ENCODE measurements at regions not wholly inside any gene's neighbourhood (a gene's known extent, or its start where the extent isn't known, plus 50 kb on each side); places are given as distances from the start of the nearest gene placed in this dataset.

GRCh38 chr2:163541943-163542342 lies 193.9 kb downstream of the FIGN start:
- intact Hi-C loops (cut with DNase I; ENCODE audit: low total_unique reads), result no loop called here
- no peaks in the 10 kb centered on the region for H3K9me3 ChIP-seq
- H3K4me1 ChIP-seq, result no peaks in the 10 kb centered on the region
- no peak for DNase-seq
- no peak for ATAC-seq
- H3K4me3 ChIP-seq, result no peak overlapping the region
- in situ Hi-C loops (cut with MboI; ENCODE audit: low sequenced_read_pairs in 4 of 4), result no loop called here
- no peak overlapping the region for H3K27ac ChIP-seq
- no peaks in the 10 kb centered on the region for H3K27me3 ChIP-seq
- TF ChIP-seq CTCF (IDR thresholded peaks at IDR 0.05 in 4 of 5, conservative IDR thresholded peaks at IDR 0.05 in 1 of 5), result no peak
- no peak for TF ChIP-seq POLR2A (IDR thresholded peaks at IDR 0.05)
- H3K36me3 ChIP-seq, result no peaks in the 10 kb centered on the region

- ATAC-seq (no peak), DNase-seq (no peak)
- in situ Hi-C loops (cut with MboI; ENCODE audit: low sequenced_read_pairs in 4 of 4), result no loop called here
- H3K27ac ChIP-seq, result no peak overlapping the region
- H3K36me3 ChIP-seq, result no peaks in the 10 kb centered on the region
- no peak for TF ChIP-seq POLR2A (IDR thresholded peaks at IDR 0.05)
- no peak for TF ChIP-seq CTCF (IDR thresholded peaks at IDR 0.05 in 4 of 5, conservative IDR thresholded peaks at IDR 0.05 in 1 of 5)
- no peak overlapping the region for H3K4me3 ChIP-seq
- no peaks in the 10 kb centered on the region for H3K4me1 ChIP-seq
- H3K27me3 ChIP-seq, result no peaks in the 10 kb centered on the region
- H3K9me3 ChIP-seq, result no peaks in the 10 kb centered on the region
- intact Hi-C loops (cut with DNase I; ENCODE audit: low total_unique reads), result no loop called here
Observed at GRCh38 chr2:163541495-163541894, 194.3 kb downstream of the FIGN start.

GRCh38 chr2:163528640-163529217 lies 207.1 kb downstream of the FIGN start:
- Histone ChIP-seq H3K27me3 (no peaks in the 10 kb centered on the region), H3K4me3 (no peak overlapping the region), H3K36me3 (no peaks in the 10 kb centered on the region), H3K4me1 (no peaks in the 10 kb centered on the region), H3K27ac (no peak overlapping the region), H3K9me3 (no peaks in the 10 kb centered on the region)
- in situ Hi-C loops (cut with MboI; ENCODE audit: low sequenced_read_pairs in 4 of 4) (no loop called here), intact Hi-C loops (cut with DNase I; ENCODE audit: low total_unique reads) (no loop called here)
- DNase-seq (no peak), ATAC-seq (no peak)
- TF ChIP-seq CTCF (IDR thresholded peaks at IDR 0.05 in 4 of 5, conservative IDR thresholded peaks at IDR 0.05 in 1 of 5), result no peak
- TF ChIP-seq POLR2A (IDR thresholded peaks at IDR 0.05), result no peak

- intact Hi-C loops (cut with DNase I; ENCODE audit: low total_unique reads), result no loop called here
- TF ChIP-seq CTCF (IDR thresholded peaks at IDR 0.05 in 4 of 5, conservative IDR thresholded peaks at IDR 0.05 in 1 of 5) (no peak), POLR2A (IDR thresholded peaks at IDR 0.05) (no peak)
- H3K27ac ChIP-seq, result no peak overlapping the region
- ATAC-seq (no peak), DNase-seq (no peak)
- in situ Hi-C loops (cut with MboI; ENCODE audit: low sequenced_read_pairs in 4 of 4), result no loop called here
- H3K9me3 ChIP-seq, result no peaks in the 10 kb centered on the region
- H3K4me1 ChIP-seq, result no peaks in the 10 kb centered on the region
- no peak overlapping the region for H3K4me3 ChIP-seq
- no peaks in the 10 kb centered on the region for H3K36me3 ChIP-seq
- no peaks in the 10 kb centered on the region for H3K27me3 ChIP-seq
Observed at GRCh38 chr2:163527381-163527780, 208.4 kb downstream of the FIGN start.

- Histone ChIP-seq H3K27ac (no peak overlapping the region), H3K36me3 (no peaks in the 10 kb centered on the region), H3K4me3 (no peak overlapping the region), H3K4me1 (no peaks in the 10 kb centered on the region), H3K9me3 (no peaks in the 10 kb centered on the region), H3K27me3 (no peaks in the 10 kb centered on the region)
- ATAC-seq, result no peak
- in situ Hi-C loops (cut with MboI; ENCODE audit: low sequenced_read_pairs in 4 of 4) (no loop called here), intact Hi-C loops (cut with DNase I; ENCODE audit: low total_unique reads) (no loop called here)
- DNase-seq, result no peak
- no peak for TF ChIP-seq CTCF (IDR thresholded peaks at IDR 0.05 in 4 of 5, conservative IDR thresholded peaks at IDR 0.05 in 1 of 5)
- no peak for TF ChIP-seq POLR2A (IDR thresholded peaks at IDR 0.05)
Observed at GRCh38 chr2:163518762-163519161, 217.0 kb downstream of the FIGN start.
